Kasumi-1 (cell line): ENCODE measurements at regions not wholly inside any gene's neighbourhood (a gene's known extent, or its start where the extent isn't known, plus 50 kb on each side); places are given as distances from the start of the nearest gene placed in this dataset.

Source experiments
- DNase-seq, 2 experiments: peaks; one replicate each; lab custom pipeline; 2025; lab: John Stamatoyannopoulos, UW

DNA sequence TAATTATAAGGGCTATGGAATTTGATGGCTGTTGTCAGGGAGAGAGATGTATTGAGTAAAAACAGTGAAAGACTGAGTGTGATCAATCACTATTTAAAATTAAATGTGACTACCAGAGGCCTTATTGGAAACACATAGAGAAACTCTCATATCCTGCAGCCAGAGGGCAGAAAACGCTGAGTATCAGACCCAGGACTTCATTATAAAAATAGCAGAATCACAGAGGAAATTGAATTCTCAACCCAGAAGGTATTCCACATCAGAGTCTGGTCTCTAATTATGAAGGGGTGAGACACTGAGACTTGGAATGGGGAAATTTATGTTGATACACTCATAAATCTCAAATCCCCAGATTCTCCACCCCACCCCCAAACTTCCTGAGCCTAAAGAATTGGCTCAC is 69.5 kb upstream of the IL6 start:
- no peak for DNase-seq

- DNase-seq: no peak
These were observed 71.2 kb upstream of the IL6 start for GRCh38 chr7:22655781-22656180.

- no peak for DNase-seq
These were observed 72.2 kb upstream of the IL6 start for GRCh38 chr7:22654831-22655230.

GRCh38 chr7:22653951-22654350 is 73.0 kb upstream of the IL6 start:
- no peak for DNase-seq

DNA sequence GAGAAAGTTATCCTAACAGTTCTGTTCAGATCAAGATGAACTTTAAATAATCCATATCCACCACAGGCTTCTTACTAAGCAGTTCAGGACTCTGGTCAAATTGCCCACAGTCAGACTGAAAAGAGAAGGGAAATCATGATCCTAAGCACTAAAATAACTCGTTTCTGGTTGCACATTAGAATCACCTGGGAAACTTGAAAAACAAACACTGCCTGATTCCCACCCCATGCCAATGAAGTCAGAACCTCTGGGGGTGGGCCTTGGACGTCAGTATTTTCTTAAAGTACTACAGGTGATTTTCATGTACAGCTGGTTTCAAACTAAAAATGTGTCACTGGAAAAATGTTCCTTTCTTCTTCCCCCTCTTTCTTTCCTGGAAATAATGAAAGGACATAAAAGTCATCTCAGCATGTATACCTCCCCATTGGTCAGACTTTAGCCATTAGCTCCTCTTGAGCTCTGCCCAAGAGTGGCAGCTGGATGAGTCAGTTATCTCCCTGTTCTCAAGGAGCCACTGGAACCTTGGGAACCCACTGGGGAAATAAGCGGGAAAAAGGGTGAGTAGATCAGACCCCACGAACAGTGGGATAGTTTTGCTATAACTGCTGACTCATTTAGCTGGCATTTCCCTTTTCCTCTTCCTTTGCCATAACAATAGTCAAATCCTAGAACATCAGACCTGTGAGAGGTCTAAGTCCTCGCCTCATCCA is 75.3 kb upstream of the IL6 start:
- DNase-seq: no peak

DNA sequence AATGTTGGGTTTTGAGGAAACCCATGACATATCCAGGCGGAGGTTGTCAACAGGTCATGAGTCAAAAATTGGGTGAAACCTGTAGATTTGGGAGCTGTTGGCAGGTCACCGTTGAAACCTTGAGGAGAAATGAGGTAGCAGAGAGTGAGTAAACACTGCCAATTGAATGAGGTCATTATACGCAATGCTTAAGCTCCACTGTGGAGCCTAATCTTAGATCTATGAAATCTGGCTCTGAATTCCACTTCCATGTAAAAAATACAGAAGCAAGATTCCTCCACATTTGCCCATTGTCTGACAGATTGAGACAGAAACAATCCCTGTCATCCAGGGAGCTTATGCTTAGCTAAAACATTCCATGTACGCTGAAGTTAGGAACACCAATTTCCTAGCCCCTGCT is 76.0 kb upstream of the IL6 start:
- no peak for DNase-seq

GRCh38 chr7:22649686-22650085 is 77.3 kb upstream of the IL6 start:
- no peak for DNase-seq

GRCh38 chr7:22647451-22648257 is 79.3 kb upstream of the IL6 start:
- no peak for DNase-seq

GRCh38 chr7:22645418-22646181 is 81.4 kb upstream of the IL6 start:
- DNase-seq: no peak

DNA sequence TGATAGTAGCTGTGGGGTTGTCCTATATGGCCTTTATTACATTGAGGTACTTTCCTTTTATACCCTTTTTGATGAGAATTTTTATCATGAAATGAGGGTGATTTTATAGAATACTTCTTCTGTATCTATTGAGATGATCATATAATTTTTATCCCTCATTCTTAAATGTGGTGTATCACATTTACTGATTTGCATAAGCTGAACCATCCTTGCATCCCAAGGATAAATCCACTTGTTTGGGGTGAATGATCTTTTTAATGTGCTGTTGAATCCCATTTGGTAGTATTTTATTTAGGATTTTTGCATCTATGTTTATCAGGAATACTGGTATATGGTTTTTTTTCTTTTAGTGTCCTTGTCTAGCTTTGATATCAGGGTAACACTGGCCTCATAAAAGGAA is 84.5 kb upstream of the IL6 start:
- DNase-seq: no peak

- DNase-seq: no peak
These were observed 86.7 kb upstream of the IL6 start for GRCh38 chr7:22640269-22640668.

- DNase-seq: no peak
These were observed 87.6 kb upstream of the IL6 start for GRCh38 chr7:22639396-22639795.

DNA sequence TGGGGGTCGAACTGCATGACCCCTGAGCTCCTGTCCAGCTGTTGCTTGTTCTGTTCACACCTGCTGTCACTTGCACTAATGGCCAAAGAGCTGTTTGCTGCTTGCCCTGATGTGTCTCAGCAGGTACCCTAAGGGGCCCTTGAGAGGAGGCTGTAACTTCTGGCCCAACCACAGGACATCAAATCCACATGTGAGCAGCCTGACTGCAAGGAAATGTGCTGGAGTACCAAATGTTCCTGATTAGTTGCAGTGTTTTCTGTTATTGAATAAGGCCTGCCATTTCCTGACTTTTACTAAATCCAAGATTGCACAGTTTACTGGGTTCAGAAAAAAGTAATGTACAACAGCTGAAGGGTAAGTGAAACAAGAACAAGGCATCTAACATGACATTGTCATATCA is 91.7 kb upstream of the IL6 start:
- DNase-seq: no peak

GRCh38 chr7:22633954-22634474 is 93.0 kb upstream of the IL6 start:
- no peak for DNase-seq

- DNase-seq: no peak
These were observed 93.6 kb upstream of the IL6 start for GRCh38 chr7:22633286-22633953.

DNA sequence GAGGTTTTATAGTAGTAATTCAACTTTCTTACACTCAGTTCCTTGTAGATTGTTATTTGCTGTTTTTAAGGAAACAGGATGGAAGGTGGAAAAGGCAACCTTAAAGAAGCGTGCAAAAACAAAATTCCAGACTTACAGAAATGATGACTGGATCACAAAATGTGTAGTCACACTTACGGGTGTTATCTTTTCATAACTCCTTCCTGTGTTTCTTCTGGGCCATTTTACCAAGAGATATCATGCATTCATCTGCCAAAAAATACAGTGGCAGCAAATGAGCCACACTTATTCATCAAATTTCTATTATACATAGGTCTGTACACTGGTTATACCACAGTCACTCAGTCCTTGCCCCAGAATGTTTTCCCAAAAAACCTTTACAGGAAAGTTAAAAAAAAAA is 94.3 kb upstream of the IL6 start:
- no peak for DNase-seq

DNA sequence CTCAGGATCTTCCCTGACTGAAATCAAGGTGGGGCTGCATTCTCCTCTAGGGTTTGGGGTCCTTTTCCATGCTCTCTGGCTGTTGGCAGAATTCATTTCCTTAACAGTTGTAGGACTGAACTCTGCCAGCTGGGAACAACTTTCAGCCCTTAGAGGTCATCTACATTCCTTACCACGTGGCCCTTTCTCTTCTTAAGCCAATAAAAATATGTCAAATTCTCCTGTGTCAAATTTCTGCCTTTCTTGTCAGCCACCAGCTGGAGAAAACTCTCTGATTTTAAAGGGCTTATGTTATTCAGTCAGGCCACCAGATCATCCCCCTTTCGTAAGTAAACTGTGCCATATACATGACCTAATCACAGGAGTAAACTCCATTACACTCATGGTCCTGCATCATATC is 95.3 kb upstream of the IL6 start:
- no peak for DNase-seq

- DNase-seq: no peak
These were observed 96.9 kb upstream of the IL6 start for GRCh38 chr7:22630069-22630468.

DNA sequence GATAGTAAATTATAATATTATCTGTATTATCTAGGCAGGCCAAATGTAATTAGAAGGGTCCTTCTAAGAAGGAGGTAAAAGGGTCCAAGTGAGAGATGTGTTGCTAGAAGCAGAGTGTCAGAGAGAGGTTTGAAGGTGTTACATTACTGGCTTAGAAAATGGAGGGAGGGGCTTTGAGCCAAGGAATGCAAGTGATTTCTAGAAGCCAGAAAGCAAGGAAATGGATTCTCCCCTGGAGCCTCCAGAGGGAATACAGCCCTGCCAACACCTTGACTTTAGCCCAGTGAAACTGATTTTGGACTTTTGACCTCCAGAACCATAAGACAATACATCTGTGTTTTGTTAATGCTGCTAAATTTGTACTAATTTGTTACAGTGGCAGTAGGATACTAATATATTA is 97.9 kb upstream of the IL6 start:
- DNase-seq: no peak

DNA sequence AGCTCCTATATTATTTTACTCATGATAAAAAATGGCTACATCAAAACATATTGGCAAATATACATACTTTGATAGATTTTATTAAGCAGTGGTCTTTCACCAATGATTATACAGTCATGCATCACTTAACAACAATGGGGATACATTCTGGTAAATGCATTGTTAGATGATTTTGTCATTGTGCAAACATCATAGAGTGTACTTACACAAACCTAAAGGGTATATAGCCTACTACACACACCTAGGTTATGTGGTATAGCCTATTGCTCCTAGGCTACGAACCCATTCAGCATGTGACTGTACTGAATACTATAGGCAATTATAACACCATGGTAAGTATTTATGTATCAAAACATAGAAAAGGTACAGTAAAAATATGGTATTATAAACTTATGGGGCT is 98.9 kb upstream of the IL6 start:
- DNase-seq: no peak

GRCh38 chr7:22627136-22627535 is 99.9 kb upstream of the IL6 start:
- no peak for DNase-seq

- DNase-seq: no peak
These were observed 101.7 kb upstream of the IL6 start for GRCh38 chr7:22625251-22625650.
